ENCODE measurements at regions not wholly inside any gene's neighbourhood (a gene's known extent, or its start where the extent isn't known, plus 50 kb on each side); places are given as distances from the start of the nearest gene placed in this dataset.

GRCh38 chr11:44674809-44675208 is 52.0 kb upstream of the TSPAN18 start:
- Histone ChIP-seq H3K4me1 (replicated peaks; ENCODE audit: insufficient read depth) (no peaks in the 10 kb centered on the region), H4K20me1 (ENCODE audit: insufficient read depth) (no peaks in the 10 kb centered on the region), H3F3A (ENCODE audit: insufficient read depth, low read depth) (no peaks in the 10 kb centered on the region), H2AFZ (no peak overlapping the region), H3K9me3 (ENCODE audit: insufficient read depth, low read depth) (no peaks in the 10 kb centered on the region), H3K27me3 (ENCODE audit: insufficient read depth, low read depth) (no peaks in the 10 kb centered on the region), H3K9me2 (ENCODE audit: insufficient read depth) (no peaks in the 10 kb centered on the region), H3K4me2 (no peak overlapping the region), H3K4me3 (no peak overlapping the region), H3K79me2 (ENCODE audit: low read depth) (no peaks in the 10 kb centered on the region), H3K36me3 (ENCODE audit: low read depth) (no peaks in the 10 kb centered on the region), H3K27ac (no peak overlapping the region)
- DNase-seq: no peak
- POLR2A ChIA-PET (ENCODE audit: unreplicated experiment): no interaction called here
- CTCF ChIA-PET: no interaction called here
- TF ChIP-seq, protein P1, sequence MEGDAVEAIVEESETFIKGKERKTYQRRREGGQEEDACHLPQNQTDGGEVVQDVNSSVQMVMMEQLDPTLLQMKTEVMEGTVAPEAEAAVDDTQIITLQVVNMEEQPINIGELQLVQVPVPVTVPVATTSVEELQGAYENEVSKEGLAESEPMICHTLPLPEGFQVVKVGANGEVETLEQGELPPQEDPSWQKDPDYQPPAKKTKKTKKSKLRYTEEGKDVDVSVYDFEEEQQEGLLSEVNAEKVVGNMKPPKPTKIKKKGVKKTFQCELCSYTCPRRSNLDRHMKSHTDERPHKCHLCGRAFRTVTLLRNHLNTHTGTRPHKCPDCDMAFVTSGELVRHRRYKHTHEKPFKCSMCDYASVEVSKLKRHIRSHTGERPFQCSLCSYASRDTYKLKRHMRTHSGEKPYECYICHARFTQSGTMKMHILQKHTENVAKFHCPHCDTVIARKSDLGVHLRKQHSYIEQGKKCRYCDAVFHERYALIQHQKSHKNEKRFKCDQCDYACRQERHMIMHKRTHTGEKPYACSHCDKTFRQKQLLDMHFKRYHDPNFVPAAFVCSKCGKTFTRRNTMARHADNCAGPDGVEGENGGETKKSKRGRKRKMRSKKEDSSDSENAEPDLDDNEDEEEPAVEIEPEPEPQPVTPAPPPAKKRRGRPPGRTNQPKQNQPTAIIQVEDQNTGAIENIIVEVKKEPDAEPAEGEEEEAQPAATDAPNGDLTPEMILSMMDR (conservative IDR thresholded peaks at IDR 0.05): no peak
- TF ChIP-seq EZH2 (IDR thresholded peaks at IDR 0.05; ENCODE audit: low read depth): no peak
- no TSS peak for BruUV-seq (replicated peaks)
- intact Hi-C loops (cut with micrococcal nuclease; ENCODE audit: unreplicated experiment): no loop called here

GRCh38 chr11:44675906-44676305 is 50.9 kb upstream of the TSPAN18 start:
- Histone ChIP-seq H3K27me3 (ENCODE audit: insufficient read depth, low read depth) (no peaks in the 10 kb centered on the region), H3K79me2 (ENCODE audit: low read depth) (no peaks in the 10 kb centered on the region), H3K4me1 (replicated peaks; ENCODE audit: insufficient read depth) (peaks cover 1% of the 10 kb centered on the region), H3K36me3 (ENCODE audit: low read depth) (no peaks in the 10 kb centered on the region), H3K9me3 (ENCODE audit: insufficient read depth, low read depth) (no peaks in the 10 kb centered on the region), H4K20me1 (ENCODE audit: insufficient read depth) (no peaks in the 10 kb centered on the region), H3K4me3 (no peak overlapping the region), H3F3A (ENCODE audit: insufficient read depth, low read depth) (no peaks in the 10 kb centered on the region), H3K9me2 (ENCODE audit: insufficient read depth) (no peaks in the 10 kb centered on the region), H2AFZ (no peak overlapping the region), H3K4me2 (no peak overlapping the region), H3K27ac (no peak overlapping the region)
- TF ChIP-seq EZH2 (IDR thresholded peaks at IDR 0.05; ENCODE audit: low read depth): no peak
- TF ChIP-seq, protein P1 (conservative IDR thresholded peaks at IDR 0.05): no peak
- ChIA-PET POLR2A (ENCODE audit: unreplicated experiment) (no interaction called here), CTCF (no interaction called here)
- no peak for DNase-seq
- no TSS peak for BruUV-seq (replicated peaks)
- intact Hi-C loops (cut with micrococcal nuclease; ENCODE audit: unreplicated experiment): no loop called here

All from PC-9 (cell line).